HCT116 (cell line): ENCODE measurements at regions not wholly inside any gene's neighbourhood (a gene's known extent, or its start where the extent isn't known, plus 50 kb on each side); places are given as distances from the start of the nearest gene placed in this dataset.

ENCODE experiments used
- ATAC-seq: fragments of 200-7000 bp; cut with Tn5 transposase; 2 replicates; pipeline ENCODE4 v1.9.1; 2020; ENCODE audit warnings: mild to moderate bottlenecking, moderate library complexity
- BruUV-seq: library from RNA; stranded (reverse); fragments of 400-500 nt; replicated peaks from 2 replicates; lab custom pipeline; 2021; lab: Mats Ljungman, UMichigan
- CTCF ChIA-PET: fragments of 300-600 bp; sonication (Branson Sonifier 250); formaldehyde crosslinking; loops from one replicate; lab custom pipeline; 2021; ENCODE audit warnings: antibody characterized with exemption; lab: Charles Lee
- POLR2A ChIA-PET: fragments of 300-600, 350-600 bp; sonication (Branson Sonifier 250); formaldehyde crosslinking; loops from one replicate; lab custom pipeline; 2021; ENCODE audit warnings: antibody characterized with exemption; lab: Charles Lee
- RAD21 ChIA-PET, 2 experiments: fragments of 300-600 bp; sonication (Branson Sonifier 250); formaldehyde crosslinking; loops; one replicate each; lab custom pipeline; 2023; ENCODE audit warnings: low total read pairs in 2 of 2; ENCODE audit not compliant: uncharacterized antibody in 2 of 2, unreplicated experiment in 2 of 2, low non-redundant PET in 1 of 2; lab: Charles Lee
- DNase-seq: peaks from one replicate; pipeline ENCODE4 v3.0.0-alpha.2; 2010; ENCODE audit warnings: low read depth, low spot score
- H2AFZ ChIP-seq: fragments of 200-600 bp; shearing (Covaris generic), sonication (generic); 2 replicates; pipeline ENCODE4 v1.6.1; 2017; ENCODE audit warnings: low read depth, mixed run types, mixed read lengths, antibody characterized with exemption, low read length; ENCODE audit not compliant: poor library complexity, severe bottlenecking
- H3K27ac ChIP-seq: 2 replicates; pipeline ENCODE4 v1.5.1; 2012; ENCODE audit warnings: low read depth, low read length
- H3K27me3 ChIP-seq: fragments of 200-600 bp; sonication (generic); 2 replicates; pipeline ENCODE4 v1.6.1; 2016; ENCODE audit warnings: mixed run types, low read length, mixed read lengths; ENCODE audit not compliant: insufficient read depth
- H3K36me3 ChIP-seq, 2 experiments: fragments of 200-500 bp in 1 of 2; fragments of 200-600 bp in 1 of 2; sonication (Bioruptor generic) in 1 of 2; sonication (generic) in 1 of 2; 2 replicates each; pipeline versions ENCODE4 v1.5.1 to v1.6.1; 2014 to 2016; ENCODE audit warnings: low read length in 2 of 2, inconsistent platforms in 1 of 2, mixed read lengths in 1 of 2, mixed run types in 1 of 2; ENCODE audit not compliant: insufficient read depth in 2 of 2, control insufficient read depth in 1 of 2
- H3K4me1 ChIP-seq, 2 experiments: fragments of 200-600 bp in 1 of 2; sonication (generic) in 1 of 2; 2 replicates each; pipeline versions ENCODE4 v1.5.1 to v1.6.1; 2012 to 2017; ENCODE audit warnings: low read length in 2 of 2, inconsistent platforms in 1 of 2, mild to moderate bottlenecking in 1 of 2, mixed read lengths in 1 of 2, mixed run types in 1 of 2, moderate library complexity in 1 of 2; ENCODE audit not compliant: insufficient read depth in 2 of 2, control insufficient read depth in 1 of 2
- H3K4me2 ChIP-seq: fragments of 200-600 bp; sonication (generic); 2 replicates; pipeline ENCODE4 v1.6.1; 2017; ENCODE audit warnings: mixed run types, low read length, mixed read lengths
- H3K4me3 ChIP-seq, 2 experiments: fragments of 200-600 bp in 1 of 2; sonication (generic) in 1 of 2; replicated peaks in 1 of 2; 2 replicates each; pipeline ENCODE4 v1.5.1; 2011 to 2016; ENCODE audit warnings: low read length in 2 of 2, control low read depth in 1 of 2, low read depth in 1 of 2, mild to moderate bottlenecking in 1 of 2, mixed read lengths in 1 of 2, mixed run types in 1 of 2
- H3K79me2 ChIP-seq: fragments of 200-600 bp; sonication (generic); 2 replicates; pipeline ENCODE4 v1.6.1; 2017; ENCODE audit warnings: mild to moderate bottlenecking, mixed run types, low read length, moderate library complexity, mixed read lengths; ENCODE audit not compliant: insufficient read depth
- H3K9ac ChIP-seq: fragments of 200-600 bp; sonication (generic); 2 replicates; pipeline ENCODE4 v1.6.1; 2016; ENCODE audit warnings: low read length, mixed read lengths
- H3K9me2 ChIP-seq: fragments of 200-600 bp; sonication (generic), shearing (Covaris generic); 2 replicates; pipeline ENCODE4 v1.6.1; 2017; ENCODE audit warnings: mixed run types, mild to moderate bottlenecking, moderate library complexity; ENCODE audit not compliant: insufficient read depth
- H3K9me3 ChIP-seq, 2 experiments: fragments of 200-500 bp in 1 of 2; fragments of 200-600 bp in 1 of 2; sonication (Bioruptor generic) in 1 of 2; sonication (generic) in 1 of 2; 2 replicates each; pipeline ENCODE4 v1.6.1; 2014 to 2017; ENCODE audit warnings: low read length in 2 of 2, mixed read lengths in 2 of 2, inconsistent platforms in 1 of 2, low read depth in 1 of 2, mild to moderate bottlenecking in 1 of 2, mixed run types in 1 of 2, moderate library complexity in 1 of 2; ENCODE audit not compliant: control insufficient read depth in 1 of 2, insufficient read depth in 1 of 2
- H4K20me1 ChIP-seq: fragments of 200-600 bp; sonication (generic), shearing (Covaris generic); 2 replicates; pipeline ENCODE4 v1.6.1; 2017; ENCODE audit warnings: mixed run types, mild to moderate bottlenecking, moderate library complexity; ENCODE audit not compliant: insufficient read depth
- ATF3 ChIP-seq: IDR thresholded peaks from 2 replicates; pipeline ENCODE4 v1.6.1; 2012
- CEBPB ChIP-seq: IDR thresholded peaks from 2 replicates; pipeline ENCODE4 v1.6.1; 2012; ENCODE audit warnings: low read depth
- EGR1 ChIP-seq: IDR thresholded peaks from 2 replicates; pipeline ENCODE4 v1.6.1; 2012; ENCODE audit warnings: low read depth
- EZH2 ChIP-seq: fragments of 200-600 bp; sonication (generic); IDR thresholded peaks from 2 replicates; pipeline ENCODE4 v1.6.1; 2017; ENCODE audit warnings: antibody characterized with exemption, mixed run types
- EZH2phosphoT487 ChIP-seq: fragments of 200-600 bp; IDR thresholded peaks from 2 replicates; pipeline ENCODE4 v1.6.1; 2018; ENCODE audit warnings: antibody characterized with exemption, borderline replicate concordance
- JUND ChIP-seq: IDR thresholded peaks from 2 replicates; pipeline ENCODE4 v1.6.1; 2012
- POLR2A ChIP-seq: IDR thresholded peaks from 2 replicates; pipeline ENCODE4 v1.7.0; 2011; ENCODE audit warnings: borderline replicate concordance; ENCODE audit not compliant: insufficient read depth, insufficient read length; ENCODE audit errors: extremely low read depth
- SIN3A ChIP-seq: IDR thresholded peaks from 2 replicates; pipeline ENCODE4 v1.6.1; 2012; ENCODE audit warnings: low read depth
- SP1 ChIP-seq: IDR thresholded peaks from 2 replicates; pipeline ENCODE4 v1.6.1; 2012; ENCODE audit warnings: low read depth
- YY1 ChIP-seq: IDR thresholded peaks from 2 replicates; pipeline ENCODE4 v1.6.1; 2011; ENCODE audit warnings: low read length, low read depth, moderate library complexity, mild to moderate bottlenecking; ENCODE audit not compliant: insufficient replicate concordance; ENCODE audit errors: extremely low read depth
- intact Hi-C: fragments of 100-400 bp; cut with micrococcal nuclease; formaldehyde crosslinking; loops from 2 replicates; pipeline ENCODE4 v1.10.0; 2022
- TF ChIP-seq, protein P1 (sequence below): IDR thresholded peaks from 2 replicates; pipeline ENCODE4 v1.6.1; 2011; ENCODE audit warnings: mild to moderate bottlenecking, low read length, moderate library complexity; ENCODE audit not compliant: insufficient replicate concordance; ENCODE audit errors: extremely low read depth

- Histone ChIP-seq H3K79me2 (no peaks in the 10 kb centered on the region), H2AFZ (no peak overlapping the region), H3K4me1 (no peaks in the 10 kb centered on the region), H3K9me2 (no peaks in the 10 kb centered on the region), H4K20me1 (no peaks in the 10 kb centered on the region), H3K4me3 (no peak overlapping the region), H3K9ac (no peak overlapping the region), H3K9me3 (peaks cover 4 to 13% of the 10 kb centered on the region in 2 experiments; a peak in 2 of 4 replicates), H3K4me2 (no peak overlapping the region), H3K27me3 (no peaks in the 10 kb centered on the region), H3K27ac (no peak overlapping the region), H3K36me3 (no peaks in the 10 kb centered on the region)
- BruUV-seq = no TSS peak
- intact Hi-C loops = no loop called here
- ChIA-PET CTCF (no interaction called here), POLR2A (no interaction called here), RAD21 (no interaction called here)
- ATAC-seq (no peak), DNase-seq (no peak)
- TF ChIP-seq EZH2phosphoT487 = no peak
- no peak for TF ChIP-seq SP1
- TF ChIP-seq, protein P1, sequence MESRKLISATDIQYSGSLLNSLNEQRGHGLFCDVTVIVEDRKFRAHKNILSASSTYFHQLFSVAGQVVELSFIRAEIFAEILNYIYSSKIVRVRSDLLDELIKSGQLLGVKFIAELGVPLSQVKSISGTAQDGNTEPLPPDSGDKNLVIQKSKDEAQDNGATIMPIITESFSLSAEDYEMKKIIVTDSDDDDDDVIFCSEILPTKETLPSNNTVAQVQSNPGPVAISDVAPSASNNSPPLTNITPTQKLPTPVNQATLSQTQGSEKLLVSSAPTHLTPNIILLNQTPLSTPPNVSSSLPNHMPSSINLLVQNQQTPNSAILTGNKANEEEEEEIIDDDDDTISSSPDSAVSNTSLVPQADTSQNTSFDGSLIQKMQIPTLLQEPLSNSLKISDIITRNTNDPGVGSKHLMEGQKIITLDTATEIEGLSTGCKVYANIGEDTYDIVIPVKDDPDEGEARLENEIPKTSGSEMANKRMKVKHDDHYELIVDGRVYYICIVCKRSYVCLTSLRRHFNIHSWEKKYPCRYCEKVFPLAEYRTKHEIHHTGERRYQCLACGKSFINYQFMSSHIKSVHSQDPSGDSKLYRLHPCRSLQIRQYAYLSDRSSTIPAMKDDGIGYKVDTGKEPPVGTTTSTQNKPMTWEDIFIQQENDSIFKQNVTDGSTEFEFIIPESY = no peak
- TF ChIP-seq SIN3A = no peak
- TF ChIP-seq EGR1 = no peak
- no peak for TF ChIP-seq JUND
- TF ChIP-seq YY1 = no peak
- no peak for TF ChIP-seq ATF3
Observed at GRCh38 chr13:57918086-57918485, 286.5 kb downstream of the PCDH17 start.

DNA sequence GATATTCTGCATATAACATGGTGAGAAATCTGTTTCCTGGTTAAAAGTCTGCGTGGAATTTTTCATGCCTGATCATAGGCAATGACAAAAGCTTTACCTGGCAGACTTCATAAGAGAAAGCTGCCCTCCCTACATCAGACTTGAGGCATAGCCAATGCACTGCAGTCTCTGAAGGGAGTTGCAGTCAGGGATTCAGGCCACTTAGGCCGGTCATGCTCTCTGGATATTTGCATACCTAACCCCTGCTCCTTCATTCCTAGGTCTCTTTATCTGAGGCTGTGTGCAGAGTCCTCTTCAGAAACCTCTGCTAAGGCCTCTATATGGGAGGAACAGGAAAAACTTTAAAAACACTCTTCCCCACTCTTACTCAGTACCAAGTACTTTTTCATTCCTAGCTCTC, 287.4 kb downstream of the PCDH17 start:
- ATAC-seq (no peak), DNase-seq (no peak)
- ChIA-PET RAD21 (no interaction called here), POLR2A (no interaction called here), CTCF (no interaction called here)
- Histone ChIP-seq H3K36me3 (no peaks in the 10 kb centered on the region), H3K27ac (no peak overlapping the region), H3K9ac (no peak overlapping the region), H3K27me3 (no peaks in the 10 kb centered on the region), H2AFZ (no peak overlapping the region), H3K4me2 (no peak overlapping the region), H3K4me3 (no peak overlapping the region), H3K9me3 (peaks cover 4 to 13% of the 10 kb centered on the region in 2 experiments; a peak in 2 of 4 replicates), H3K79me2 (no peaks in the 10 kb centered on the region), H3K9me2 (no peaks in the 10 kb centered on the region), H4K20me1 (no peaks in the 10 kb centered on the region), H3K4me1 (no peaks in the 10 kb centered on the region)
- no peak for TF ChIP-seq EZH2
- no peak for TF ChIP-seq SIN3A
- no peak for TF ChIP-seq POLR2A
- TF ChIP-seq JUND = no peak
- no peak for TF ChIP-seq CEBPB
- BruUV-seq = no TSS peak
- intact Hi-C loops = no loop called here
